ENCODE measurements at regions not wholly inside any gene's neighbourhood (a gene's known extent, or its start where the extent isn't known, plus 50 kb on each side); places are given as distances from the start of the nearest gene placed in this dataset.

DNA sequence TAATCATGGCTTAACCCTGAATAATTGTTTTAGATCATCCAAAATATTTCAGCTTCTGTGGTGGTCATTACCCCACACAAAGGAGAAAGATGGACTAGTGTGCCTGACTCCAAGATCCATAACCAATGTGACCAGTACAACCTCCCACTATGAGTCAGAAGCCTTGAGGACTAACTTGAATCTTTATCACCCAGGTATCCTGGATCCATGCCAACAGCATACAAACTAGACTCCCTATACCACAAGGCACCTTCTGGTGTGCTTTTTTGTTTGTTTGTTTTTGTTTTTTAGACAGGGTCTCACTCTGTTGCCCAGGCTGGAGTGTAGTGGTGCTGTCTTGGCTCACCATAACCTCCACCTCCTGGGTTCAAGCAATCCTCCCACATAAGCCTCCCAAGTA is 317.7 kb downstream of the VPS13C start:
- TF ChIP-seq, protein P1, sequence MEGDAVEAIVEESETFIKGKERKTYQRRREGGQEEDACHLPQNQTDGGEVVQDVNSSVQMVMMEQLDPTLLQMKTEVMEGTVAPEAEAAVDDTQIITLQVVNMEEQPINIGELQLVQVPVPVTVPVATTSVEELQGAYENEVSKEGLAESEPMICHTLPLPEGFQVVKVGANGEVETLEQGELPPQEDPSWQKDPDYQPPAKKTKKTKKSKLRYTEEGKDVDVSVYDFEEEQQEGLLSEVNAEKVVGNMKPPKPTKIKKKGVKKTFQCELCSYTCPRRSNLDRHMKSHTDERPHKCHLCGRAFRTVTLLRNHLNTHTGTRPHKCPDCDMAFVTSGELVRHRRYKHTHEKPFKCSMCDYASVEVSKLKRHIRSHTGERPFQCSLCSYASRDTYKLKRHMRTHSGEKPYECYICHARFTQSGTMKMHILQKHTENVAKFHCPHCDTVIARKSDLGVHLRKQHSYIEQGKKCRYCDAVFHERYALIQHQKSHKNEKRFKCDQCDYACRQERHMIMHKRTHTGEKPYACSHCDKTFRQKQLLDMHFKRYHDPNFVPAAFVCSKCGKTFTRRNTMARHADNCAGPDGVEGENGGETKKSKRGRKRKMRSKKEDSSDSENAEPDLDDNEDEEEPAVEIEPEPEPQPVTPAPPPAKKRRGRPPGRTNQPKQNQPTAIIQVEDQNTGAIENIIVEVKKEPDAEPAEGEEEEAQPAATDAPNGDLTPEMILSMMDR (IDR thresholded peaks at IDR 0.05): no peak
- TF ChIP-seq POLR2A (IDR thresholded peaks at IDR 0.05): no peak
